Gastrocnemius medialis (tissue), 4 donors: ENCODE measurements at regions not wholly inside any gene's neighbourhood (a gene's known extent, or its start where the extent isn't known, plus 50 kb on each side); places are given as distances from the start of the nearest gene placed in this dataset.

Source experiments
- CTCF ChIP-seq, 5 experiments: fragments of 450-650 bp in 3 of 5; fragments of 200-600 bp in 2 of 5; sonication (generic) in 2 of 5; IDR thresholded peaks in 4 of 5; conservative IDR thresholded peaks in 1 of 5; 1 replicate in 4 of 5; 2 replicates in 1 of 5; pipeline ENCODE4 v1.5.1; 2016 to 2019; ENCODE audit warnings: antibody characterized with exemption in 5 of 5, mild to moderate bottlenecking in 3 of 5, moderate library complexity in 3 of 5
- POLR2A ChIP-seq, 2 donors: fragments of 450-650 bp; IDR thresholded peaks; one replicate each; pipeline ENCODE4 v1.6.1; 2017; ENCODE audit warnings: antibody characterized with exemption in 2 of 2, mild to moderate bottlenecking in 2 of 2, moderate library complexity in 2 of 2

- TF ChIP-seq CTCF (IDR thresholded peaks at IDR 0.05 in 4 of 5, conservative IDR thresholded peaks at IDR 0.05 in 1 of 5) = no peak
- TF ChIP-seq POLR2A (IDR thresholded peaks at IDR 0.05) = no peak
Observed at GRCh38 chr4:20615486-20616260, 84.6 kb upstream of the PACRGL start.
